ENCODE measurements at regions not wholly inside any gene's neighbourhood (a gene's known extent, or its start where the extent isn't known, plus 50 kb on each side); places are given as distances from the start of the nearest gene placed in this dataset.

GRCh38 chr12:84793558-84794367, 118.8 kb downstream of the SLC6A15 start:
- ATAC-seq (no peak), DNase-seq (no peak)
- intact Hi-C loops (cut with DNase I), result no loop called here
- no peaks in the 10 kb centered on the region for H3K9me3 ChIP-seq
- no peaks in the 10 kb centered on the region for H3K27me3 ChIP-seq (ENCODE audit: low read depth)
- H3K27ac ChIP-seq, result no peak overlapping the region
- H3K4me1 ChIP-seq, result no peaks in the 10 kb centered on the region
- no peak overlapping the region for H3K4me3 ChIP-seq
- TF ChIP-seq CTCF (IDR thresholded peaks at IDR 0.05), result no peak
- no peaks in the 10 kb centered on the region for H3K36me3 ChIP-seq

- Histone ChIP-seq H3K27ac (no peak overlapping the region), H3K9me3 (no peaks in the 10 kb centered on the region), H3K36me3 (no peaks in the 10 kb centered on the region), H3K4me3 (no peak overlapping the region), H3K27me3 (ENCODE audit: low read depth) (no peaks in the 10 kb centered on the region), H3K4me1 (no peaks in the 10 kb centered on the region)
- ATAC-seq (no peak), DNase-seq (no peak)
- intact Hi-C loops (cut with DNase I), result no loop called here
- no peak for TF ChIP-seq CTCF (IDR thresholded peaks at IDR 0.05)
Observed at GRCh38 chr12:84791444-84791843, 121.2 kb downstream of the SLC6A15 start.

GRCh38 chr12:84789184-84789583, 123.4 kb downstream of the SLC6A15 start:
- Histone ChIP-seq H3K4me3 (no peak overlapping the region), H3K4me1 (no peaks in the 10 kb centered on the region), H3K36me3 (no peaks in the 10 kb centered on the region), H3K27ac (no peak overlapping the region), H3K9me3 (no peaks in the 10 kb centered on the region), H3K27me3 (ENCODE audit: low read depth) (no peaks in the 10 kb centered on the region)
- TF ChIP-seq CTCF (IDR thresholded peaks at IDR 0.05), result no peak
- intact Hi-C loops (cut with DNase I), result no loop called here
- DNase-seq, result no peak
- no peak for ATAC-seq

GRCh38 chr12:84787253-84787652, 125.3 kb downstream of the SLC6A15 start:
- DNase-seq, result no peak
- Histone ChIP-seq H3K27ac (no peak overlapping the region), H3K9me3 (no peaks in the 10 kb centered on the region), H3K36me3 (no peaks in the 10 kb centered on the region), H3K4me1 (no peaks in the 10 kb centered on the region), H3K27me3 (ENCODE audit: low read depth) (no peaks in the 10 kb centered on the region), H3K4me3 (no peak overlapping the region)
- no peak for ATAC-seq
- no peak for TF ChIP-seq CTCF (IDR thresholded peaks at IDR 0.05)
- intact Hi-C loops (cut with DNase I), result no loop called here

- intact Hi-C loops (cut with DNase I), result no loop called here
- no peak for DNase-seq
- Histone ChIP-seq H3K36me3 (no peaks in the 10 kb centered on the region), H3K4me3 (no peak overlapping the region), H3K9me3 (no peaks in the 10 kb centered on the region), H3K27ac (no peak overlapping the region), H3K27me3 (ENCODE audit: low read depth) (no peaks in the 10 kb centered on the region), H3K4me1 (no peaks in the 10 kb centered on the region)
- no peak for TF ChIP-seq CTCF (IDR thresholded peaks at IDR 0.05)
- no peak for ATAC-seq
Observed at GRCh38 chr12:84786622-84787021, 126.0 kb downstream of the SLC6A15 start.

All from lower lobe of right lung (tissue), 2 donors.